ENCODE measurements at regions not wholly inside any gene's neighbourhood (a gene's known extent, or its start where the extent isn't known, plus 50 kb on each side); places are given as distances from the start of the nearest gene placed in this dataset.

DNA sequence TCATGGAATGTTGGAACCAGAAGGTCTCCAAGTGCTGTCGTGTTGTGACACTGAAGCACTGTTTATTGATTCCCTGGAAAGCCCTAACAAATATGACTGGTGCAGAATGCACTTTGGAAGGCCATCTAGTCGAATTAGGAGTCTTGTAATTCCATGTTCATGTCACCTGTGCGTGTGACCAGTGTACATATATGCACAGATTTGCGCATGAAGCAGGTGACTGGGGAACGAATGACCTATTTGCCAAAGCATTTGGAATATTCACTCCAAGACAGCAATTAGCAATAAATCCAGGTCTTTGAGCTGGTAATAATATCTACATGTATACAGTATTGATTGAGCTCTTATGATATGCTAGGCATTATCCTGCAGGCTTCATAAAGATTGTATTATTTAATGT is 177.5 kb upstream of the PFN2 start:
- H4K20me1 ChIP-seq (ENCODE audit: insufficient read depth), result no peaks in the 10 kb centered on the region
- H3K9ac ChIP-seq (ENCODE audit: low read length), result no peak overlapping the region
- no peaks in the 10 kb centered on the region for H3K9me3 ChIP-seq (ENCODE audit: control insufficient read depth in 1 of 2, insufficient read depth in 1 of 2, low read depth in 1 of 2, low read length in 2 of 2)
- no peak overlapping the region for H3K4me3 ChIP-seq (replicated peaks in 1 of 2; ENCODE audit: low read depth in 1 of 2, low read length in 2 of 2)
- H3K4me1 ChIP-seq (ENCODE audit: control insufficient read depth in 1 of 2, insufficient read depth in 2 of 2, low read length in 2 of 2), result peaks cover 5% of the 10 kb centered on the region in 2 experiments; a peak in 3 of 4 replicates
- H3K79me2 ChIP-seq (ENCODE audit: insufficient read depth, low read length), result no peaks in the 10 kb centered on the region
- intact Hi-C loops (cut with micrococcal nuclease), result no loop called here
- H3K36me3 ChIP-seq (ENCODE audit: control insufficient read depth in 1 of 2, insufficient read depth in 2 of 2, low read length in 2 of 2), result no peaks in the 10 kb centered on the region
- ChIA-PET CTCF (no interaction called here), POLR2A (no interaction called here), RAD21 (ENCODE audit: low non-redundant PET in 1 of 2, low total read pairs in 2 of 2, uncharacterized antibody in 2 of 2, unreplicated experiment in 2 of 2) (no interaction called here)
- H3K27ac ChIP-seq (ENCODE audit: low read depth, low read length), result no peak overlapping the region
- no peak overlapping the region for H2AFZ ChIP-seq (ENCODE audit: low read depth, low read length, poor library complexity, severe bottlenecking)
- H3K27me3 ChIP-seq (ENCODE audit: insufficient read depth, low read length), result no peaks in the 10 kb centered on the region
- no peak for TF ChIP-seq JUND (IDR thresholded peaks at IDR 0.05)
- TF ChIP-seq EZH2 (IDR thresholded peaks at IDR 0.05), result no peak
- TF ChIP-seq CBX3 (IDR thresholded peaks at IDR 0.05; ENCODE audit: low read depth), result no peak
- TF ChIP-seq ZNF274 (IDR thresholded peaks at IDR 0.05; ENCODE audit: low read depth, low read length), result no peak
- no peak for TF ChIP-seq YY1 (IDR thresholded peaks at IDR 0.05; ENCODE audit: extremely low read depth, insufficient replicate concordance, low read depth, low read length)
- no peak for TF ChIP-seq POLR2AphosphoS5 (IDR thresholded peaks at IDR 0.05; ENCODE audit: low read depth, low read length)
- TF ChIP-seq, protein P1, sequence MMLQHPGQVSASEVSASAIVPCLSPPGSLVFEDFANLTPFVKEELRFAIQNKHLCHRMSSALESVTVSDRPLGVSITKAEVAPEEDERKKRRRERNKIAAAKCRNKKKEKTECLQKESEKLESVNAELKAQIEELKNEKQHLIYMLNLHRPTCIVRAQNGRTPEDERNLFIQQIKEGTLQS (IDR thresholded peaks at IDR 0.05), result no peak
- TF ChIP-seq RAD21 (IDR thresholded peaks at IDR 0.05; ENCODE audit: low read depth), result no peak
- TF ChIP-seq SRF (IDR thresholded peaks at IDR 0.05; ENCODE audit: low read depth), result no peak
- TF ChIP-seq, protein P2, sequence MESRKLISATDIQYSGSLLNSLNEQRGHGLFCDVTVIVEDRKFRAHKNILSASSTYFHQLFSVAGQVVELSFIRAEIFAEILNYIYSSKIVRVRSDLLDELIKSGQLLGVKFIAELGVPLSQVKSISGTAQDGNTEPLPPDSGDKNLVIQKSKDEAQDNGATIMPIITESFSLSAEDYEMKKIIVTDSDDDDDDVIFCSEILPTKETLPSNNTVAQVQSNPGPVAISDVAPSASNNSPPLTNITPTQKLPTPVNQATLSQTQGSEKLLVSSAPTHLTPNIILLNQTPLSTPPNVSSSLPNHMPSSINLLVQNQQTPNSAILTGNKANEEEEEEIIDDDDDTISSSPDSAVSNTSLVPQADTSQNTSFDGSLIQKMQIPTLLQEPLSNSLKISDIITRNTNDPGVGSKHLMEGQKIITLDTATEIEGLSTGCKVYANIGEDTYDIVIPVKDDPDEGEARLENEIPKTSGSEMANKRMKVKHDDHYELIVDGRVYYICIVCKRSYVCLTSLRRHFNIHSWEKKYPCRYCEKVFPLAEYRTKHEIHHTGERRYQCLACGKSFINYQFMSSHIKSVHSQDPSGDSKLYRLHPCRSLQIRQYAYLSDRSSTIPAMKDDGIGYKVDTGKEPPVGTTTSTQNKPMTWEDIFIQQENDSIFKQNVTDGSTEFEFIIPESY (IDR thresholded peaks at IDR 0.05; ENCODE audit: extremely low read depth, insufficient replicate concordance, low read length), result no peak
- TF ChIP-seq, protein P3, sequence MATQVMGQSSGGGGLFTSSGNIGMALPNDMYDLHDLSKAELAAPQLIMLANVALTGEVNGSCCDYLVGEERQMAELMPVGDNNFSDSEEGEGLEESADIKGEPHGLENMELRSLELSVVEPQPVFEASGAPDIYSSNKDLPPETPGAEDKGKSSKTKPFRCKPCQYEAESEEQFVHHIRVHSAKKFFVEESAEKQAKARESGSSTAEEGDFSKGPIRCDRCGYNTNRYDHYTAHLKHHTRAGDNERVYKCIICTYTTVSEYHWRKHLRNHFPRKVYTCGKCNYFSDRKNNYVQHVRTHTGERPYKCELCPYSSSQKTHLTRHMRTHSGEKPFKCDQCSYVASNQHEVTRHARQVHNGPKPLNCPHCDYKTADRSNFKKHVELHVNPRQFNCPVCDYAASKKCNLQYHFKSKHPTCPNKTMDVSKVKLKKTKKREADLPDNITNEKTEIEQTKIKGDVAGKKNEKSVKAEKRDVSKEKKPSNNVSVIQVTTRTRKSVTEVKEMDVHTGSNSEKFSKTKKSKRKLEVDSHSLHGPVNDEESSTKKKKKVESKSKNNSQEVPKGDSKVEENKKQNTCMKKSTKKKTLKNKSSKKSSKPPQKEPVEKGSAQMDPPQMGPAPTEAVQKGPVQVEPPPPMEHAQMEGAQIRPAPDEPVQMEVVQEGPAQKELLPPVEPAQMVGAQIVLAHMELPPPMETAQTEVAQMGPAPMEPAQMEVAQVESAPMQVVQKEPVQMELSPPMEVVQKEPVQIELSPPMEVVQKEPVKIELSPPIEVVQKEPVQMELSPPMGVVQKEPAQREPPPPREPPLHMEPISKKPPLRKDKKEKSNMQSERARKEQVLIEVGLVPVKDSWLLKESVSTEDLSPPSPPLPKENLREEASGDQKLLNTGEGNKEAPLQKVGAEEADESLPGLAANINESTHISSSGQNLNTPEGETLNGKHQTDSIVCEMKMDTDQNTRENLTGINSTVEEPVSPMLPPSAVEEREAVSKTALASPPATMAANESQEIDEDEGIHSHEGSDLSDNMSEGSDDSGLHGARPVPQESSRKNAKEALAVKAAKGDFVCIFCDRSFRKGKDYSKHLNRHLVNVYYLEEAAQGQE (IDR thresholded peaks at IDR 0.05; ENCODE audit: low read depth), result no peak
- TF ChIP-seq CEBPB (IDR thresholded peaks at IDR 0.05; ENCODE audit: low read depth), result no peak
- TF ChIP-seq TCF7L2 (IDR thresholded peaks at IDR 0.05; ENCODE audit: borderline replicate concordance, extremely low read depth, insufficient read depth, insufficient read length), result no peak
- TF ChIP-seq SIN3A (IDR thresholded peaks at IDR 0.05; ENCODE audit: low read depth), result no peak
- ATAC-seq (no peak), DNase-seq (ENCODE audit: low read depth, low spot score) (no peak)
- H3K9me2 ChIP-seq (ENCODE audit: insufficient read depth), result no peaks in the 10 kb centered on the region
- no peak overlapping the region for H3K4me2 ChIP-seq (ENCODE audit: low read length)
- no TSS peak for BruUV-seq (replicated peaks)

All from HCT116 (cell line).